Stimulated activated CD4-positive, alpha-beta T cell treated with anti-CD3 and anti-CD28 coated beads, Interleukin-1b, Interleukin-23, amount 100 ng/mL, for 4 hours (primary cell): ENCODE measurements at regions not wholly inside any gene's neighbourhood (a gene's known extent, or its start where the extent isn't known, plus 50 kb on each side); places are given as distances from the start of the nearest gene placed in this dataset.
"Not testable (repeated sequence)": the region's sequence is repeated elsewhere in the genome, so short reads cannot be mapped to it uniquely, and the experiment has no call there.

Experiments used
- DNase-seq, 2 donors: peaks; one replicate each; pipeline ENCODE4 v3.0.0-alpha.2; 2020; ENCODE audit warnings: low read depth in 2 of 2

DNA sequence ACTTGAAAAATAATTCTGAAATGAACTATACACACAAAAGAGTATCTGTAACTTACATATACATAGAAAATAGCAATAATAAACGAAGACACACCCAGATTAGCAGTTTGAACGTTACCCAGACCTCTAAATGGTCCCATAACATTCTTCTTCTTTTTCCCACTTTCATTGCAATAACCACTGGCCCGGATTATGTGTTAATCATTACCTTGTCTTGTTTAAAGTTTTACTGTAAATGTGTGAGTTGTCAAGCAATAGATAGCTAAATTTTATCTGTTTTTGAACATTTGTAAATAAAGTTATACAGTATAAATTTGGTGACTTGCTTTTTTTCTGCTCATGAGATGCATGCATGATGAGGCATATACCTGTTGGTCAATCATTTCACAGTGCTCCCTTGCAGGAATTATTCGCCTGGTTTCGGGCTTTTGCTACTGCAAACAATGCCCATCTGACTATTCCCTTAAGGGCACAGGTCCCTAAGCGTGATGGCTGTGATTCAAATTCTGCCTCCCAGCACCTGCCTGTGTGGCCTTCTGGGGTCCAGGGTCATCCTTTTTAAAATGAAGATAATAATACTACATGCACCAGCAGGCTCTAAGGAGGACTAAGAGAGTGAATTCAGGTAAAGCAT lies 66.1 kb downstream of the GADD45G start:
- no peak for DNase-seq

GRCh38 chr9:89674667-89675057 lies 69.8 kb downstream of the GADD45G start:
- DNase-seq, result no peak

DNA sequence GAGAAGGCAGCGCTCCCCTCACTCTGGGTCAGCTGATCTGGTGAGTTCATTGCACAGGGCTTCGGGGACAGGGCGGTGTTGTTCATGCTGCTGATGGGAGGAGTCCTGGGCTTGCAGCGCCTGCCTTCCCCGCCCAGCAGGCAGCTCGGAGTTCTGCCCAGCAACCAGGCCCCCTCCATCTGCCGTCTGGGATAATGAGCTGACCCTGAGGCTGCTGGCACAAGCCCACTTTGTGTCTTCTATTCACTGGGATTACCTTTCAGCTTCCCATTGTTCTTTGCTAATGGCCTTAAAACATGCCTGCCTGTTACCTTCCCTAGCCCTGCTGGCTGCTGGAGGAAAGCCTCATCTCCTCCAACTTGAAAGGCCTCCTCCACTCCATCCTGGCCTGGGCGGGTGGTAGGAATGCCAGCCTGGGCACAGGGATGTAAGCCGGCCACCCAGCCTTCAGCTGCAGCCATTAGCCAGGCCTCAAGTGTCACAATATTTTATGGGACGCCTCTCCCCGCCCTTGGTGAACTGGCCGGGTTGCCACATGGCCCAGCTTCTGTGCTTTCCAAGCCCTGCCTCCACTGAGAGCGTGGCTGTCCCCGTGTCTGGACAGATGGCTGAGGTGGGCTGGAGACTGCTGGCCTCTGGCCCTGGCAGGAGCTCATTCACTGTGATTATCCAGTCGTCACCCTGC lies 70.4 kb downstream of the GADD45G start:
- DNase-seq, result no peak

GRCh38 chr9:89676281-89676680 lies 71.5 kb downstream of the GADD45G start:
- DNase-seq, result no peak

DNA sequence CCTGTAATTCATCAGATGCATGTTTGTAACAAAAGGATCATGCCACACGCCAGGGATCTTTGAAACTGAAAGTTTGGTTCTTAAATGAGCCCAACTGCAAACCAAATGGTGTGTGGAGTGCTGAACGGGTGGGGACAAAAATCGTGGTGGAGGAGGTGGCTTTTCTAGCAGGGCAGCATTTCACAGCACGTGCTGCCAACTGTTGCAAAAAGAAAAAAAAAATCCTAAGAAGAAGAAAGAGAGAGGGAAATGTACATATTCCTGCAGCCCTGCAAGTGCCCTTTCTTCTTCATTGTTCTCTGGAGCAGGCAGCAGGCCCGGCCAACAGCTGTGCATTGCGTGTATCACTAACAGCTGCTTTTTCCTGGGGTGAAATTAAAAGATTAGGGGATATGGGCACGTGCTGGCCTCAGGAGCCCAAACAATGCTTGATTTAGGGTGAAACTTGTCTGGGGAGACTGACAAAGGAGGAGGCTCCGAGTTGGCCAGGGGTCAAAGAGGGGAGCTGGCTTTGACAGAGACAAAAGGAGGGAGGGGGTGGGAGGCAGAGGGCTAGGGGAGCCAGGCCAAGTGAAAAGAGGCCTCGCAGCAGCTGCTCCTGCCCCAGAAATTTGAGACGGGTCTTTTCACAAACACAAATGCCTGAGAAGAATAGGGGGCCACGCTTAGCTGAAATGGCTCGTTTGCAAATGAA lies 73.0 kb downstream of the GADD45G start:
- DNase-seq, result no peak

- no peak for DNase-seq
Observed at GRCh38 chr9:89678396-89679015, 73.7 kb downstream of the GADD45G start.

GRCh38 chr9:89679016-89679415 lies 74.2 kb downstream of the GADD45G start:
- no peak for DNase-seq

- no peak for DNase-seq
Observed at GRCh38 chr9:89679581-89679980, 74.8 kb downstream of the GADD45G start.

- DNase-seq, result no peak
Observed at GRCh38 chr9:89680547-89681467, 76.0 kb downstream of the GADD45G start.

GRCh38 chr9:89681468-89681859 lies 76.7 kb downstream of the GADD45G start:
- not testable (repeated sequence) for DNase-seq

DNA sequence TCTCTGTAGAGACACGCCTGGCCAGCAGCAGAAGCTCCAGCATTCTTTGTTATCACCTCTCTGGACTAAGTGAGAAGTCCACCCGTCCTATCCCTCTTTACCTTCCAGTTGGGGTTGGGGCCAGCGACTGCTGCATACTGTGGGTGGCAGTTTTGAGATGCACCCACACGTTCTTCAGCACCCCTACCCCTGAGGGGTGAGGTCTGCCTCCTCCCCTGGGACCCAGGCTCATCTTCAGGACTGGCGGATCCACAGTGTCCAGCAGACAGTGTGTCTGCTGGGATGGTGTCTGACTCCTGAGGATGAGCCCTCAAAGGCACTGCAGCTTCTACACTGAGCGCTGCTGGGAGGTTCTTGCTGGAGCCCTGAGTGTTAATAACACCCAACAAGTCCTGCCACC lies 78.8 kb downstream of the GADD45G start:
- no peak for DNase-seq

DNA sequence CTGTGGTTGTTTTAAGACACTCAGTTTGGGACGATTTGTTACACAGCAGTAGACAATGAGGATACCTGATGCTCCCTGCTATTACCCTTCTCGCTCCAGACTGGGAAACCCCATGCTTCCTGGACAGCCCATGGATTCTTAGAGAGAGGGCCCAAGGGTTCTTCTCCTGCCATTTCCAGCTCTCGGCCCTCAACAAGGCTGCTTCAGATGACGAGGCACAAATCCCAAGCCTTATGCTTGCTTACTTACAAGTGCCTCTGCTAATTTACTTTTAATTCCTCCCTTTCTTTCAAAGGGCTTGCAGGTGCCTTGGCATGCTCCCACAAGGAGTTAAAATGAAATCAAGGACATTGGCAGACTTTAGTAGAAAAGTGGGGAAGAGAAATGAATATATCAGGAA lies 79.4 kb downstream of the GADD45G start:
- DNase-seq, result no peak

- DNase-seq, result no peak
Observed at GRCh38 chr9:89684912-89685636, 80.3 kb downstream of the GADD45G start.

DNA sequence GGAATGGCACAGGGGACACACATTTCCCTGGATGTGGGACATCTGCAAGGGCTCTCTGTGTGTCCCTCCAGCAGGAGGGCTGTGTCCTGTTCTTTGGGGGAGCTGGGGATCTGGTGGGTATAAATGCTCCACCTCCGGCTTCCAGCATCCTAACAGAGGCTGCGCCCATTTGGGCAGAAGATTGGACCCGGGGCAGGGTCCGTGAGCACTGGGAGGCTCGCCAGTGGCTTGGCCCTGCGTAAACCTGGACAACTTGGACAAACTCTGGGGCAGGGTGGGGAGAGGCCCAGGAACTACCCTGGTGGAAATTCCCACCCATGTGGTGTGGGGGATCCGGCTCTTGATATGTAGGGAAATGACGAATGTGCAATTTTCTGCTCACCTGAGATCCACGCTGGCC lies 80.9 kb downstream of the GADD45G start:
- no peak for DNase-seq

DNA sequence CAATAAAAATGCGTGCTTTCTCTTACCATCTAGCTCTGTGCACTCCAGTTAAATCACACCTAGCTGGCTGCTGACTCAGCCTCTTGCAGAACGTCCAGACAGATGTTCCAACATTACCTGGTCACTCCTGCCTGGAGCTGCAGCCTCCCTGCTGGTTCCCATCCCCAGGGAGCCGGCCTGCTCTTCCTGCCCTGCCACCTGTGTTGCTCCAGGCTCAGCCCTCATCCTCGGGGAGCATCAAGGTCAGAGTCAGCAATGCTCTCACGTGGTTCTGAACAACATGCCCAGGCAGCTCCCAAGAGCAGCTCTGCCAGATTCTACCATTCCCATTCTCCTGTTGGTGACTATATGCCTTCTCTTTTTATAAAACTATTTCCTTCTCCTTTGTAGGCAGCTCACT lies 81.3 kb downstream of the GADD45G start:
- no peak for DNase-seq

- no peak for DNase-seq
Observed at GRCh38 chr9:89686621-89687020, 81.8 kb downstream of the GADD45G start.

DNA sequence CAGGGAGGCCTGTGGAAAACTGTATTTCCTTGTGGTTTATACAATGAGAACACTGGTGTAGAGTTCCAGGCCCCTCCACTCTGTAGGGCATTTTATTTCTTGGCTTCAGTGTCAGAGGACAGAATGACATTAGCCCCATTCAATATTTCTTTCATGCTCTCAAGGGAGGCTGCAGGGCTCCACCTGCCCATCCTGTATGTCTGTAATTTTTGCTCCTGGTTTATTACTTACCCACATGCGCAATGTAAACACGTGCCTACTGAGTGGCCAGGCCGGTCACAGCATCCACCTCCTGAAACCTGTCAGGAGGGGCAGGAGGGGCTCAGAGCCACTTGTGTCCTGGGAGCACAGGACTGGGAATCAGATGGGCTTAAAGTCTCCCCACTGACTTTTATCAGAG lies 82.4 kb downstream of the GADD45G start:
- no peak for DNase-seq

DNA sequence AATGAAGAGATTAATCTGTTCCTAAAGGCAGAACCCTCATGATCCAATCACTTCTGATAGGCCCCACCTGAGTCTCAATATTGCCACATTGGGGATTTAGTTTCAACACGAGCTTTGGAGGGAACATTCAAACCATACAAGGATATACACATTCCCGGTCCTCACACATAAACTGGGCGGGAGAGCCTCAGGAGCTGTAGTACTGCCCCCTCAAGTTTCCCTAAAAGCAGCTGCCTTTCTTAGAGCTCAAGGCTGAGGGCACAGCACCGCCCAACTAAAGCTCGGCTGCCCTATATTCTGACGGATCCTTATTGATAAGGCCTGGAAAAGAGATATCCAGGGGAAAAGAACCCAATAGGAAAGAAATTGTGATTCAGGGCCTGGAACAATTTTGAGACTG lies 83.0 kb downstream of the GADD45G start:
- DNase-seq, result no peak

- DNase-seq, result not testable (repeated sequence)
Observed at GRCh38 chr9:89689321-89689720, 84.5 kb downstream of the GADD45G start.

GRCh38 chr9:89690334-89690912 lies 85.6 kb downstream of the GADD45G start:
- DNase-seq, result no peak
